Stimulated activated CD8-positive, alpha-beta memory T cell treated with anti-CD3 and anti-CD28 coated beads, Interleukin-4, amount 100 ng/mL, for 1 hour (primary cell): ENCODE measurements at regions not wholly inside any gene's neighbourhood (a gene's known extent, or its start where the extent isn't known, plus 50 kb on each side); places are given as distances from the start of the nearest gene placed in this dataset.
"Not testable (repeated sequence)": the region's sequence is repeated elsewhere in the genome, so short reads cannot be mapped to it uniquely, and the experiment has no call there.

Source experiments
- DNase-seq, 2 donors: peaks; one replicate each; pipeline ENCODE4 v3.0.0-alpha.2; 2020; ENCODE audit warnings: low read depth in 2 of 2, low spot score in 1 of 2

GRCh38 chr18:62629031-62629430 is 86.3 kb upstream of the PHLPP1 start:
- no peak for DNase-seq

GRCh38 chr18:62631173-62631572 is 84.2 kb upstream of the PHLPP1 start:
- DNase-seq: no peak

- no peak for DNase-seq
These were observed 82.4 kb upstream of the PHLPP1 start for GRCh38 chr18:62632788-62633455.

GRCh38 chr18:62634458-62634857 is 80.9 kb upstream of the PHLPP1 start:
- DNase-seq: no peak

- no peak for DNase-seq
These were observed 80.2 kb upstream of the PHLPP1 start for GRCh38 chr18:62634979-62635630.

GRCh38 chr18:62637403-62637802 is 77.9 kb upstream of the PHLPP1 start:
- no peak for DNase-seq

GRCh38 chr18:62637807-62638687 is 77.3 kb upstream of the PHLPP1 start:
- DNase-seq: peak in 1 of 2 donors; percentile 24

- DNase-seq: no peak
These were observed 72.2 kb upstream of the PHLPP1 start for GRCh38 chr18:62643181-62643580.

GRCh38 chr18:62644773-62645172 is 70.6 kb upstream of the PHLPP1 start:
- no peak for DNase-seq

GRCh38 chr18:62647179-62647578 is 68.2 kb upstream of the PHLPP1 start:
- no peak for DNase-seq

GRCh38 chr18:62648045-62648678 is 67.2 kb upstream of the PHLPP1 start:
- DNase-seq: no peak

- no peak for DNase-seq
These were observed 63.9 kb upstream of the PHLPP1 start for GRCh38 chr18:62651276-62652056.

GRCh38 chr18:62652057-62652629 is 63.2 kb upstream of the PHLPP1 start:
- DNase-seq: not testable (repeated sequence)

GRCh38 chr18:62655520-62656219 is 59.7 kb upstream of the PHLPP1 start:
- DNase-seq: no peak

- no peak for DNase-seq
These were observed 57.3 kb upstream of the PHLPP1 start for GRCh38 chr18:62658028-62658427.

GRCh38 chr18:62659698-62660097 is 55.6 kb upstream of the PHLPP1 start:
- DNase-seq: no peak

GRCh38 chr18:62660691-62661090 is 54.6 kb upstream of the PHLPP1 start:
- no peak for DNase-seq

- no peak for DNase-seq
These were observed 51.5 kb upstream of the PHLPP1 start for GRCh38 chr18:62663731-62664336.

- DNase-seq: no peak
These were observed 50.9 kb upstream of the PHLPP1 start for GRCh38 chr18:62664414-62664813.
